ENCODE measurements at regions not wholly inside any gene's neighbourhood (a gene's known extent, or its start where the extent isn't known, plus 50 kb on each side); places are given as distances from the start of the nearest gene placed in this dataset.

DNA sequence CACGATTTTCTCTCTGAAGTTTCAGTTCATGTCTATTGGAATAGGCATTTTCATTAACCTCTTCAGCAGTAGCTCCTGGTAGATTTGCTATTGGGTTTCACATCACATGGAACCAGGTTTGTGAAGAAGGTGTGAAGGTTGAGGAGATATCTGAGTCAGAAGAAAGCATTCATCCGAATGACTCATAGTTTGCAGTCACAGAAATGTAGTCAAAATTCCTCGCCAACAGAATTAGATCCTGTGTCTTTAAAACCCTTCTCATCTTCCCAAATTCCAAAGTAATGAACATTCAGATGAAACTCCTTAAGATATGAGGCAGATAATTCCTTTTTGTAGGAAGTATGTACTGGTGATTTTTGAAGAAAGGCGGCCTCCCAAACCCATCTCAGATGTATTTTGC, 125.0 kb upstream of the LARGE1 start:
- no peak for DNase-seq (ENCODE audit: low read depth in 2 of 2)

DNA sequence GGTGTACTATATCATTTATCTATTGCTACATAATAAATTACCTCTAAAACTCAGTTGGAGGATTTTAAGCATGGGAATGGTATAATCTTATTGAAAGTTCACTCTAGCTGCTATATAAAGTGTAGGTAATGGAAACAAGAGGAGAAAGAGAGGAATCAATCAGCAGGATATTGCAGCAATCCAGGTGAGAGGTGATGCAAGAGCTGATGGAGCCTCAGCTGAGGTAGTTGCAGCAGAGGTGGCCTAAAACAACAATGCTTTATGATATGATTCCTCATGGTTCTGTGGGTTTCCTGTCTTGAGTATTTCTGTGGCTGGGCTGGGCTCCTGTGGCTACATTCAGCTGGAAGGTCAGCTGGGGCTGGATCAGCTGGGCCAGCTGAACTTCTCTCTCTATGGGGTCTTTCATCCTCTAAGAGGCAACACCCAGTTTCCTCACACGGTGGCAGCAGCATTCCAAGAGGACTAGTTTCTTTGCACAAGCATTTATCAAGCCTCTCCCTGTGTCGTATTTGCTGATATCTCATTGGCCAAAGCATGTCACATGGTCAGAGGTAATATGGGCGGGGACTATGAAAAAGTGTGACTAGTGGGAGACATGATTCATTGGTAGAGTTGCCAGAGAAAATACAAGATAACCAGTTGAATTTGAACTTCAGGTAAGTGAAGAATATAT, 135.4 kb upstream of the LARGE1 start:
- DNase-seq (ENCODE audit: low read depth in 2 of 2): no peak

DNA sequence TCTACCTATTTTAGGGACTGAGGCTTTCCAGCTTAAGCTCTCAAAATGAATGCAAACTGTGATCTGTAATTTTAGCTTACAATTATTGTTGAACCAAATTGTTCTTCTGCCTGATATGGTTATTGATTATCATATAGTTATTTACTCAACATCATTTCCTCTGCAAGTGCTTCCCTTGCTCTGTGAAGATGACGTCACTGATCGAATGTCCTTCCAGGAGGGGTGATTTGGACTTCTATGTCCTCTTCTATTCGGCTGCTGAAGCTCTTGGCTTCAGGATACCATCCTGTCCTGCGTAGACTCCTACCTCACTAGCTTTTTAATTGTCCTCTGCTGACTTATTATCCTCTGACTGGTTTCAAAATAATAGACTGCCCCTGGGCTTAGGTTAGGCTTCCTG, 137.4 kb upstream of the LARGE1 start:
- DNase-seq (ENCODE audit: low read depth in 2 of 2): no peak

DNA sequence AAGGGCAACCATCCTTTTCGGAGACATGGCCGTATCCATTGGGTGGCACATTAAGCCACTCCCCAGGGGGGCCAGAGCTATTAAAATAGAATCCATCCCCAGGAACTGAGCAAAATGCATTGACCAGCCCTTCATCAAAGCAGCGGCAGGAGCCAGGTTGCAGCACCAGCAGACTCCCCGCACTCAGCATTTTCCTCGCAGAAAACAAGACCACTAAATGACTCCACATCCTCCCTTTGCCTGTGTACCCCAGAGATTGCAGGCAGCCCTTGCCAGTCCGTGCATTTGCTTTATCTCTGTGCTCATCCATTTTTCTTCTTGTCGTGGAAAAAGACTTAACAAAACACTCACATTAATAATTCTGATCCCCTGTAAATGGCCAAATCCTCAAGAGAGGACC, 144.4 kb upstream of the LARGE1 start:
- no peak for DNase-seq (ENCODE audit: low read depth in 2 of 2)

DNA sequence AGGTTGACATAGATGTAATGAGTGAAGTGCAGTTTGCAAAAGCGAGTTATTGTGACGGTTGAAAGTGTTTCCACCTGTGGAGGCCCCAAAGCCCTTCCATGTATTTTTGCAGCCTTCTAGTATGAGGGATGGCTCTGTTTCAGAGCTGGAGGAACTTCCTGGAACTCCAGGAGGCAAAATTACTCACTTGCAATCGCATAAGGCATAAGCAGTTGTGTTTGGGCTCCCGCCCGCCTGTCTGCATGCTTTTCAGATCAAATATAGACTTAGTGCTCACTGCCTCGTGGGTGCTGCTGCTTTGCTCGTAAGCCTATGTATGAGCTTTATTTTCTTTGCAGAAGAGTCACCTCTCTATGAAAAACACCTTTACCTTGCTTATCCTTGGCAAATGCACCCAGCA, 146.8 kb upstream of the LARGE1 start:
- no peak for DNase-seq (ENCODE audit: low read depth in 2 of 2)

DNA sequence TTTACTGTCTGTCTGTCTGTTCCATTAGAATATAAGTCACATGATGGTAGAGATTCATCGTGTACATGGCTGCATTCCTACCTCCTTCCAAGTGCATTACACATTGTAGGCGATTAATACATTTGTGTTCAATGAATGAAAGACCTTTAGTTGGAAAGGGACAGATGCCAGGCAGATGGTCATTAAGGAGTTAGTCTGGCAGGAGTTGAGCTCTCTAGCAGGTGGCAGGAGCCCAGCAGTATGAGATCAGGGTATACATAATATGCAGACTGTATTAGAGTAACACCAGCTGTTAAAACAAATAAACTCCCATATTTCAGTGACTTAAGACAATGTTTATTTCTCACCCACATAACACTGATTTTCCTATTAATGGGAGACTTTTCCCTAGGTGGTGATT, 147.7 kb upstream of the LARGE1 start:
- DNase-seq (ENCODE audit: low read depth in 2 of 2): no peak

DNA sequence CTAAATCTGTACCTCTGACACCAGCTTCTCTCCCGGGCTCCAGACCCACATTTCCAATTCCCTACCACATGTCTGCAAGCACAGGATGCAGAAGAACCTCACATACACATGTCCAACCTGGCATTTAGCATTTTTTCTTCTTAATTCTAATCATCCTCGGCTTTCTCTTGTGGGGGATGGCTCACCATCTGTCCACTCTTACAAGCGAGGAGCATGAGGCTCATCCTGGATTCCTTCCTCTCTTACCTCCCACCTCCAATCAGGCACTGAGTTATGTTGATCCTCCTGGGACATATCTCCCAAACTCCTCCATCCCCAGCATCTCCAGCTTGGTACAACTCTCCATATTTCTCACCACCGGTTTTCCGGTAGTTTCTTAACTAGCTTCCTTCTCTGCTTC, 149.8 kb upstream of the LARGE1 start:
- DNase-seq (ENCODE audit: low read depth in 2 of 2): no peak

DNA sequence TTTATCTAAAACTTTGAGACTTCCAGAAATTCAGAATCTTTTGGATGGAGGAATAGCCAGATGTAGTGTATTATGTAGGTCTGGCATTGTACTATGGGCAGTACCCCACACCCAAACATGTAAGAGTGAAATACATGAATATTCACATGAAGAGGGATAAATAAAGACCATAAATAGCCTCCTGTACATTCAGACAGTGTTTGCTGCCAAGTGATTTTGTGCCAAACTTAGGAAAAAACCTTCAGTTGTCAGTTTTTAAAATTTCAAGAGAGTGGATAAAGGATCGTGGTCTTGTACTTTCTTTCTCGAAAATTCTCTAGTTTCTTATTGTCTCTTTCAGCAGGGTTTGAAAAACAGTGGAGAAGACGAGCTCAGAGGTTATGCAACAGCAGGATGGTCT, 150.3 kb upstream of the LARGE1 start:
- DNase-seq (ENCODE audit: low read depth in 2 of 2): no peak

DNA sequence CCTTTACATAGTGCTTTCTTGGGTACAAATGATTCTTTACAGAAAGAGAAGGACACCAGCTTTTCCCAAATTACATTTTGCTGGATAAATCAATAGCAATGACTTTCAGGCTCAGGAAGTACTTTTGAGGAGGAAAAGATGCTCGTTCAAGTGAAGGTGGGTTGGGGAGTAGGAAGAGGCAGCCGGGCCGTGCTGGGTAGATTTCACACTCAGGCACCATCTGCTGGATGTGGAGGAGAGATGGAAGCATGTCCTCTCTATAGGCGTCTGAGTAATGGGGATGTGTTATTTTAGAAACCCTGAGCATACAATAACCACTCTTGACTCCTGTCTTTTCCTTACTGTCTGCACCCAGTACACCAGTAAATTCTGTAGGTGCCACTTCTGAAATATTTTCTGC, 152.3 kb upstream of the LARGE1 start:
- DNase-seq (ENCODE audit: low read depth in 2 of 2): no peak

DNA sequence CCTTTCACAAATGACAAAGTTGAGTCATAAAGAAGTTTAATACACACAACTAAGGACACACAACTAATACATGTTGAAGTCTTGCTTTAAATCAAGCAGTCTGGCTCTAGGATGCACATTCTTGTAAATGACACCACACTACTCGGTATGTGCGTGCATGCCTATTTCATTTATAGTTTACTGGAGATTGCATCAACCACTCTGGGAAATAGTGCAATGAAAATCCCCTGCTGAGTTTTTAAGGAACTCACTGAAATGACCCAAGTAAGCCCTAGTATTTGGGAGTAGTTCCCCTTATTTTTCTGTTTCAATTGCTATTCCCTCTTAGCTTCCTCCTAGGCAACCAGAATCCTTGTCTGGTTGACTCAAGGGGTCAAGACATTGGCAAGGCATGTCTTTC, 160.2 kb upstream of the LARGE1 start:
- no peak for DNase-seq (ENCODE audit: low read depth in 2 of 2)

DNA sequence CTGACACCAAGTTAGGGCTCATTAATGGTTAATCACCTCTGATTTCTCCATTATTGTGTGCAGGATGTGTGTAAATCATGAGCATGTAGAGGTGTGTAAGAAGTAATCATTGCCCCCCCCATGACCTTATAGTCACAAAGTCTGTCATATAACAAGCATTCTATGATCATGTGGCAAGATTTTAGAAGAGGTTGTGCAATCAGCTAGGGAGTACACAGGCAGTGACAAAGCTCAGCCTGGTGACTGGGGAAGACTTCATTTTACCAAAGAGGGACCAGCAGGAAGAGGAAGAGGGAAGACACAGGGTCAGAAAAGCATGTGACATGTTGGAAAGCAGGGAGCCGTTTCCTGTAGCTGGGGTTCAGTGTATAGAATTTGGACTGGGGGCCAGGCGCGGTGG, 176.5 kb upstream of the LARGE1 start:
- no peak for DNase-seq (ENCODE audit: low read depth in 2 of 2)

DNA sequence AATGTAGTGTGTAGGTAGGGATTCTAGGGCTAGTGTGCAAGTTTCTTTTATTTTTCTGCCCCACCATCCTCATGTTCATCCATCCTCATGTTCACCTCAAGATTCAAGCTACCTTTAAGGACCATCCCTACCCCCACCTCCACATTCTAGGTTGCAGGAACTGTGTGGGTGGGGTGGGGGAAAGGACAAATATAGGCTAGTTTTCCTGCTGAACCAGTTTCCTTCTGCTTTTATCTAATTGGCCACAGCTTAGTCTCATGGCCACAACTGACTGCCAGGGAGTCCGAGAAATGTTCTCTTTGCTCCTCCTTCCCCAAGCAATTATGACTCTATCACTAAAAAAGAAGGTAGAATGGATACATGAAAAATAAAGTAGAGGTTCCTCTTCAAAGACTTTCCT, 179.0 kb upstream of the LARGE1 start:
- no peak for DNase-seq (ENCODE audit: low read depth in 2 of 2)

DNA sequence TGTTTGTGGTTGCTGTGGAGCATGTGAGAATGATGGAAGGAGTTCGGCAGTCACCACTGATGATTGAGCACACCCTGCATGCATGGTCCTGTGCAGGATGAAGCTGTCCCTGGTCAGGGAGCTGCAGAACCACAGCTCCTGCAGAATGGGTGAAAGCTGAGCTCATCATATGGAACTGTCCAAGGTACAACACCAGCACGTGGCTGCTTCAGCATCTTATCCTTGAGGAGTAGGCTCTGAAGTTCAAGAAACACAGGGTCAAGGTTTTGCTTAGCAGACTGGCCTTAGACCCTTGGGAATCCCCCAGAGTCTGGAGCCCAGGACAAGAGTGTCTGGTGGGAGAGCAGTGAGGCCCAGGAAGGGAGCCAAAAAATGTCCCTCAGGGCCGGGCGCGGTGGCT, 182.4 kb upstream of the LARGE1 start:
- DNase-seq (ENCODE audit: low read depth in 2 of 2): no peak

DNA sequence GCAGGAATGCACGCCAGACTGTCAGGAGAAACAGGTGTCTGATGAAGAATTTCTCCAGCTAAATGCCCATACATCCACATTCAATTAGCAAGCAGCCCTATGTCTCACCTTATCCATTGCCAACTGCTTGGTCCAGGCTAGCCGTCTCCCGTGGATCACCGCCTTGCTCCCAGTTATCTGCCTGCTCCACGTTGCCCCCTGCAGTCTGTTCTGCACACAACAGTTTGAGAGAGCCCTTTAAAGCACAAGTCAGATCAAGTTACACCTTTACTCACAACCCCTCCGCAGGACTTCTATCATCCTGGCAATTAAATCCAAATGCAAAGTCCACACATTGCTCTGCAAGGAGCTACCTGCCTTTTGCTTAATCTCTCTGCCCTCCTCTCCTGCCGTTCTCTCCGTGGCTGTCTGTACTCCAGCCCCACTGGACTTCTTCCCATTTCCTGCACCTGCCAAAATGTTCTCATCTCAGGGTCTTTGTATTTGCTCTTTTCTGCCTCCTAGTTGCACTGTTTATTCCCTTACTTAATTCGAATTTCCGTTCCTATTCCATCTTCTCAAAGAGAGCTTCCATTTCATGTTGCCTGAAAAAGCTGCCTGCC, 185.3 kb upstream of the LARGE1 start:
- peak; percentile 4 to 9 for DNase-seq (ENCODE audit: low read depth in 2 of 2)

DNA sequence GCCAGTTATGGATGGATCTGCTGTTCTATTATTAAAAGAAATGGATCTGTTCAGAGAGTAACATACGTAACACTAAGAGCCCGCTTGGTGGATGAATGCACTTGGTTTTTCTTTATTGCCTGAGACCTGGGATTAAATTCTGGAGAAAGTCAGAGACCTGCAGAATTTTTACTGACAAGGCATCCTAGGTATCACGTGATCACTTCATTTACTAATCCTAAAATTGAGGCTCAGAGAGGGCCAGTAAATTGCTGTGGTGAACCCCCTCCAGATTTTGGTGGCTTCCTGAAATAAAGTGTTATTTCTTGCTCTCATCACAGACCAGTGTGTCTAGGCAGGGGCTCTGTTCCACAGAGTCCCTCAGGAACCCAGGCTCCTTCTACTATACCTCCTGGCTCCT, 187.9 kb upstream of the LARGE1 start:
- DNase-seq (ENCODE audit: low read depth in 2 of 2): no peak

DNA sequence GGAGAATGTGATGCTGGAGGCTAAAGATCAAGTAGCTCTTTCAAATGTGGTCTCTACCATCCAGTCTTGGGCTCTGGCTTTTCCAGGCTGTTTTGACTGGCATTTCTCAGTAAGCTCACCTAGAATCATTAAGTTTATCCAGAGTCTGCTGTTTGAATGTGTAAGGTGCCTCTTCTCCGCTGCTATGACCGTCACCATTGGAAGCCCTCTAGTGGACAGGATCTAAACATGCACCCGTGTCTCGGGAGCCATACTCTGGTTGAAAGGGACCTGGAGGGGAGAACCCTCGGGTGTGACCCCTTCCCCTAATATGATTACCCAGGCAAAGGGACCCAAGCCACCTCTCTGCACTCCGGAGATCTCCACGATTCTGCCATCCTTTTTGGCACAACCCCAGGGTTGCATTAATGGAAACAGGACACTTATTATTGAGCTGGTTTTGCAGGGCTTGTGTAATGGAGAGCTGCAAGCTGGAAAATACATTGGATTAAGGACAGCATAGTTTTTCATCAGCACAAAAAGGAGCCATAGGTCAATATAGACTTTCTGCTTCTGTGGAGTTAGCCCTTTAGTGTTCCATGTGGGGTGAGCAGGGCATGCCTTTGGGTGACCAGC, 191.0 kb upstream of the LARGE1 start:
- DNase-seq (ENCODE audit: low read depth in 2 of 2): peak in 1 of 2 donors; percentile 1

DNA sequence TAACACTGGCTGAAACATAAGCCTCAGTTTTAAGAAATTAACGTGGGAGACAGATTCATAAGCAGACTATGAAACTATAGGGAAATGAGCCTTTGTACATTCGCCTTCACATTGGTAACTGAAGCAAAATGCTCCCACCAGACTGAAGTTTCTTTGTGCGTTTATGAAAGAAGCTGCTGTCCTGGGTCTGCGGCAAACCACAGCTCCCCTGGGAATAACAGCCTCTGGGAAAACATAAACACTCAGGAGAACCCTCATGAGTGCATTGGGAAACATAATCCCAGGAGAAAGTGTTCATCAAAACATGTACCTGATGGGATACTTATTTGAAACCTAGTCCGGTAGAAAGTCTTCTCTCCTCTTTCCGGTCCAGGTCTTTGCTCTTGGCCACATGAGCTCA, 193.1 kb upstream of the LARGE1 start:
- DNase-seq (ENCODE audit: low read depth in 2 of 2): no peak

DNA sequence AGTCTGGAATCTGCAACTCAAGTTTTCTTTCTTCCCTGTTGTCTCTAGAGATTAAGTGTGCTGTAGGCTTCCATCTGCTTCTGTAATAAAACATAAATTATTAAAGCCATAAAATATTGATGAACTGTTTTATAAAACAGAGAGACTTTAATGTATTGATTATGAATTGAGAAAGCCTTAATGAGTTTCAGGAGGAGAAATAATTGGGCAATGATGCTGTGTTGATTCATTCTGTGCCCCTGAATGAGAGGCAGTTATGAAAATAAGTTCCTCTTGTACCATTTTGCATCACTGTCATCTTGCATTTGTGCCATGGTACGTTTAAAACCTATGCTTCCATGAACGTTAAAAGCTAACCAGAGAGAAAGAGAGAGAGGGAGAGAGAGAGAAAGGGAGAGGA, 194.1 kb upstream of the LARGE1 start:
- no peak for DNase-seq (ENCODE audit: low read depth in 2 of 2)

DNA sequence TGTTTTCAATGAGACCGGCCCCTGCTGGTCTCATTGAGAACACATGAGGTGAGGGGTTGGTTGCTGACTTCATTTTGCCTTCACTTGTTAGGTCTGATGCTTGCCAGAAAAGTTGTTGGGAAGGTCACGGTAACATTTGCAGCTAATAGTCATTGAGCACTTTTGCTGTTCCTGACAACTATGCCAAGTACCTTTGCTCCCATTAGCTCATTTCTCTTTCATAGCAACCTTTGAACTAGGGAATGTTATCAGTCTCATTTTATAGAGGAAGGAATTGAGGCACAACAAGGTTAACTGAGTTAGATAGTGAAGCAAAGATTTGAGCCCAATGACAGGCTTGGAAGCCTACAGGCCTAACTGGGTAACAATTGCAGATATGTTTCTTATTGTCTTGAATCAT, 195.4 kb upstream of the LARGE1 start:
- DNase-seq (ENCODE audit: low read depth in 2 of 2): no peak

DNA sequence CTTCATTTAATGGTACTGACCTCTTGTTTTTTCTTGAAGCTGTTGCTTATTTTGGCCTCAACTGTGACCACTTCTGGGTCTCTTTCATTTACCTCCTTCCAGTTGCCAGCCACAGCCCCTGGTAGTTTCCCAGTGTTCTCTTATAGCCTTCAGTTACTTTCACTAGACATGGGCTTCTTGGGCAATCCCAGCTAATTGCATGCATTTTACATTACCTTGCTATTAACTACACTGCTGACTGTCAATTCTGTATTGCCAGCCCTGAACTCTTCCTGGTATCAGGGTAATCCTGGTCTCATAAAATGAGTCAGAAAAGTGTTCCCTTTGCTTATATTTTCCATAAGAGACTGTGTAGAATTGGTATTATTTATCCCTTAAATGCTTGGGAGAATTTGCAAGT, 195.8 kb upstream of the LARGE1 start:
- no peak for DNase-seq (ENCODE audit: low read depth in 2 of 2)

DNA sequence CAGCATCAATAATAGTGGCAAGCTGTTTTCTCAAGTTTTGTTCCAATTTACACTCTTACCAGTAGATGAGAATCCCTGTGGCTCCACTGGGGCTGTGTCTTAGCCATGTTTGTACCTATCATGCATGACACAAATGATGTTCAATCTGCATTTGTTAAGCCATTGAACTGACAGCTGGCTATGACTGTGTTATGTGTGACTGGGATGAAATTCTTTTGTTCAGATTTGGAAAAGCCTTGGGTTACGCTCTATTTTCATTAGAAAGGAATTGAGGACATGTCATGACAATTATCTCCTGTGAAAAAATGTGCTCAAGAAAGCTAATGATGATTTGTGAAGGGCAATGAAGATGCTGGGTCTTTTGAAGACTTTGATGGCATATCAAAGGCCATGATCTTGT, 201.8 kb upstream of the LARGE1 start:
- DNase-seq (ENCODE audit: low read depth in 2 of 2): no peak

DNA sequence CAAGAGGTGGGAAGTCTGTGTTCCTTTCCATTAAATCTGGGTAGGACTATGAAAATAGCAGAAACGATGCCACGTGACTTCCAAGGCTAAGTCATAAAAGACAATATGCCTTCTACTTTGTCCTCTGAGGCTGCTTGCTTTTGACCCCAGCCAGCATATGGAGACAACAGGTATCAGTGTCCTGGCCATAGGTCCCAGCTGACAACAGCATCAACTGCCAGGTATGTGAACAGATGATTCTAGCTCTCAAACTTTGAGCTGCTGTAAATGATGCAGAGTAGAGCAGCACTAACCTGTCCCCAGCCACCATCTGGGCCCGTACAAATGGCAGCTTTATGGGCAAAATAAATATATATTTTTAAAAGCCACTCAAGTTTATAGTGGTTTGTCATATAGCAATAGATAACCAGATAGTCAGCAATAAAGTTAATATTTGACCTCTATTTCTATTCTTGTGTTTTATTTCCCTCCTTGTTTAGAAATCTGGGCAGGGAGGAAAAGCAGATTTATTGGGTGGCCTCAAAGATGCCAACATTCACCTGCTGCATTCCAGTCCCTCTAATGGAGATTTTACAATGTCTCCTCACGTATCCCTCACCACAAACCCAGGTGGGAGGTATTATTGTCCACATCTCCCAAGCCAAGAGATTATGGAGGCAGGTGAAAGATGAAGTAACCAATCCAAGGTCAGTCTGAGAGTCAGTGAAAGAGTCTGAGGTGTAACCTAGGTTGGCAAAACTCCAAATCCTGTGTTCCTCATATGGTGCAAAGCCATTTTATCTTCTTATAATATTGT, 209.6 kb upstream of the LARGE1 start:
- no peak for DNase-seq (ENCODE audit: low read depth in 2 of 2)

DNA sequence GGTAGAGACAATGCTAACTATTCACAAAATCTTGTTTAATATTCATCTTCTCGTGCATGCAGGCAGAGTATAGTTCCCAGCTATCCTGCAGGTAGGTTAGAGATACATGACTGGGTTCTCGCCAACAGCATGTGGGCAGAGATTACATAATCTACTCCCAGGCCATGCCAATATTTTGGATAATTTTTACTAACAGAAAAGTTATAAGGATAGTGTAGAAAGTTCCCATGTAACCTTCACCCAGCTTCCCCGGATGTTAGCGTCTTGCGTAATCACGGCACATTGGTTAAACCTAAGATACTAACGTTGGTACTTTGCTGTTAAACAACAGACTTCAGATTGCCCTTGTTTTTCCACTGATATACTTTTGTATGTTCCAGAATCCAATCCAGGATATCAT, 215.5 kb upstream of the LARGE1 start:
- no peak for DNase-seq (ENCODE audit: low read depth in 2 of 2)

Measured in stimulated activated CD8-positive, alpha-beta memory T cell treated with anti-CD3 and anti-CD28 coated beads, Interleukin-2, amount 100 ng/mL, for 48 hours (primary cell).